NCI-H2227 (cell line): ENCODE measurements at regions not wholly inside any gene's neighbourhood (a gene's known extent, or its start where the extent isn't known, plus 50 kb on each side); places are given as distances from the start of the nearest gene placed in this dataset.
"Not testable (repeated sequence)": the region's sequence is repeated elsewhere in the genome, so short reads cannot be mapped to it uniquely, and the experiment has no call there.

Experiments used
- DNase-seq: peaks from one replicate; lab custom pipeline; 2025; ENCODE audit not compliant: unreplicated experiment; lab: John Stamatoyannopoulos, UW

- DNase-seq = no peak
Measured at GRCh38 chr7:153185936-153186335, 426.4 kb downstream of the ACTR3B start.

GRCh38 chr7:153188161-153188560 lies 428.6 kb downstream of the ACTR3B start:
- DNase-seq = no peak

GRCh38 chr7:153188630-153189029 lies 429.1 kb downstream of the ACTR3B start:
- DNase-seq = no peak

- DNase-seq = no peak
Measured at GRCh38 chr7:153190452-153190851, 430.9 kb downstream of the ACTR3B start.

GRCh38 chr7:153190986-153191385 lies 431.4 kb downstream of the ACTR3B start:
- no peak for DNase-seq

- DNase-seq = peak; percentile 7
Measured at GRCh38 chr7:153193144-153193595, 433.6 kb downstream of the ACTR3B start.

GRCh38 chr7:153217032-153217431 lies 457.5 kb downstream of the ACTR3B start:
- no peak for DNase-seq

- no peak for DNase-seq
Measured at GRCh38 chr7:153224890-153225289, 465.3 kb downstream of the ACTR3B start.

- DNase-seq = not testable (repeated sequence)
Measured at GRCh38 chr7:153245136-153245535, 485.6 kb downstream of the ACTR3B start.

GRCh38 chr7:153245809-153246208 lies 486.3 kb downstream of the ACTR3B start:
- no peak for DNase-seq

GRCh38 chr7:153247926-153248325 lies 488.4 kb downstream of the ACTR3B start:
- no peak for DNase-seq

- DNase-seq = no peak
Measured at GRCh38 chr7:153258686-153259085, 499.1 kb downstream of the ACTR3B start.

GRCh38 chr7:153276394-153276793 lies 516.8 kb downstream of the ACTR3B start:
- no peak for DNase-seq

GRCh38 chr7:153286763-153287162 lies 527.2 kb downstream of the ACTR3B start:
- no peak for DNase-seq

GRCh38 chr7:153290066-153290465 lies 530.5 kb downstream of the ACTR3B start:
- no peak for DNase-seq

GRCh38 chr7:153297141-153297540 lies 537.6 kb downstream of the ACTR3B start:
- no peak for DNase-seq

- DNase-seq = no peak
Measured at GRCh38 chr7:153301936-153302335, 542.4 kb downstream of the ACTR3B start.

GRCh38 chr7:153320005-153320404 lies 560.5 kb downstream of the ACTR3B start:
- no peak for DNase-seq

- no peak for DNase-seq
Measured at GRCh38 chr7:153320681-153321080, 561.1 kb downstream of the ACTR3B start.

GRCh38 chr7:153322991-153323390 lies 563.4 kb downstream of the ACTR3B start:
- no peak for DNase-seq

GRCh38 chr7:153324094-153324493 lies 564.5 kb downstream of the ACTR3B start:
- DNase-seq = no peak

- DNase-seq = no peak
Measured at GRCh38 chr7:153327683-153328082, 568.1 kb downstream of the ACTR3B start.

- DNase-seq = no peak
Measured at GRCh38 chr7:153331427-153331826, 571.9 kb downstream of the ACTR3B start.

GRCh38 chr7:153354071-153354470 lies 594.5 kb downstream of the ACTR3B start:
- no peak for DNase-seq
